PC-3 (cell line): ENCODE measurements at regions not wholly inside any gene's neighbourhood (a gene's known extent, or its start where the extent isn't known, plus 50 kb on each side); places are given as distances from the start of the nearest gene placed in this dataset.

Experiments
- CTCF ChIP-seq: fragments of 300-600 bp; sonication (generic); conservative IDR thresholded peaks from 2 replicates; pipeline ENCODE4 v1.5.1; 2017; ENCODE audit warnings: antibody characterized with exemption, low read depth, mild to moderate bottlenecking, low read length
- EZH2phosphoT487 ChIP-seq: fragments of 300-600 bp; sonication (generic); IDR thresholded peaks from 2 replicates; pipeline ENCODE4 v1.6.1; 2018; ENCODE audit warnings: mild to moderate bottlenecking, antibody characterized with exemption, low read length, borderline replicate concordance

GRCh38 chr1:38121231-38121680, 74.7 kb upstream of the POU3F1 start:
- TF ChIP-seq CTCF (no peak), EZH2phosphoT487 (no peak)
